Activated CD4-positive, alpha-beta T cell treated with anti-CD3 and anti-CD28 coated beads for 48 hours (primary cell): ENCODE measurements at regions not wholly inside any gene's neighbourhood (a gene's known extent, or its start where the extent isn't known, plus 50 kb on each side); places are given as distances from the start of the nearest gene placed in this dataset.
A peak's percentile ranks its signal among the peaks of the same experiment; 100 is the strongest.

Experiments used
- DNase-seq: peaks from one replicate; pipeline ENCODE4 v3.0.0-alpha.2; 2020

DNA sequence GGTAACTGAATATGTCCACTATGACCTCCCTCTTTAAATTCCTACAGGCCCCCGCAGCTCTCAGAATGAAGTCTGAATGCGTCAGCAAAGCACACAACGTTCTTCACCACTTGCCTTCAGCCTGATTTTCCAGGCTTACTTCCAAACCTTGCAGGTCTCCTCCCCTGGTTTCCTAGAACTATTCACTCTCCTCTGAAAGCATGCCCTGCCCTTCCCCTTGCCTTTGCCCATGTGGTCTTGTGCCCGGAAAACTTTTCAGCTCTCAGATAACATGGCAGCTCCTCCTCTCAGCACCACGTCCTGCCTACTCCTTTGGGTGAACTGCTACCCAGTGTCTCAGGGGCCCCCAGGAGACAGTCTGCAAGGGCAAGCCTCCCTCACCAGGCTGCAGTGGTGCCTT lies 268.5 kb upstream of the LDB2 start:
- DNase-seq: no peak

DNA sequence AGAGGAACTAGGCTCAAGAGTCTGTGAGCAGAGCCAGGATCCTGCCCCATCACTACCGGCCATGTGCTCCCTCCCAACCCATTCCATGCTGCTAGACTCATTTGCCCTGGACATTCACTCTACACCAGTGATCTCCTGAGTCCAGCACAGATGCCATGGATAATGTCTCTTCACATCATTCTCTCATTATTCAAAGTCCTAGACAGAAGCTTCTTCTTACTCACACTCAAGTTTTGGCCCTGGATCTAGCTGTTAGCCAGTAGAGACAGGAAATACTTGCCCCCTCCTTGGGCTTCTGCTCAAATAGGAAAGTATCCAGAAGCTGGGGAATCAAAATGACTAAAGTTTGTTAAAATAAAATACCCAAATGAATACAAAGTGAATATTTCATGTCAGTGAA lies 266.8 kb upstream of the LDB2 start:
- no peak for DNase-seq

DNA sequence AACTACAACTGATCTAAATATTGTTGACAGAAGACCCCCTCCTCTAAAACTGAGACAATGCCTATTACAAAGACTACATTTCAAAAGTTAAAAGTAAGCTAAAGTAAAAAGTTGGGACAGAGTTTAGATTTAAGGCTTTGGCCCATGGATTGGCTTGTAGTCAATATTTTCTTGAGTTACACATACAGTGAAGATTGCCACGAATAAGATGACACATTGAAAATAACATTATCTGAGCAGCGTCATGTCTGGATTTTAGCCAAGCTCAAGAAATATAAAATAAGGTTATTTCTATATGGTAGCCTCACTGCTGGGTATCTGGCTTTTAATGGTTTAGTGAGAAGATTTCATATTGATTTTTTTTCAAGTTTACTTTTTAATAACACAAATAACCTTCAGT lies 266.2 kb upstream of the LDB2 start:
- DNase-seq: no peak

DNA sequence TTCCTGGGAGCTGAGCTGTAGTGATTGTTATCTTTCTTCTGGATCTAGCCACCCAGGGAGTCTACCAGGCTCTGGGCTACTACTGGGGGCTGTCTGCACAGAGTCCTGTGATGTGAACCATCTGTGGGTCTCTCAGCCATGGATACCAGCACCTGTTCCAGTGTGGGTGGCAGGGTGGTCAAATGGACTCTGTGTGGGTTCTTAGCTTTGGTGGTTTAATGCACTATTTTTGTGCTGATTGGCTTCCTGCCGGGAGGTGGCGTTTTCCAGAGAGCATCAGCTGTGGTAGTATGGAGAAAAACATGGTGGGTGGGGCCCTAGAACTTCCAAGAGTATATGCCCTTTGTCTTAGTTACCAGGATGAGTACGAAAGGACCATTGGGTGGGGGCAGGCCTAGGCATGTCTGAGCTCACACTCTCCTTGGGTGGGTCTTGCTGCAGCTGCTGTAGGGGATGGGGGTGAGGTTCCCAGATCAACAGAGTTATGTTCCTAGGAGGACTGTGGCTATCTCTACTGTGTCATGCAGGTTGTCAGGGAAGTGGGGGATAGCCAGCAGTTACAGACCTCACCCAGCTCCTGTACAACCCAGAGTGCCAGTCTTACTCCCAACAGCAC lies 264.8 kb upstream of the LDB2 start:
- DNase-seq: no peak

DNA sequence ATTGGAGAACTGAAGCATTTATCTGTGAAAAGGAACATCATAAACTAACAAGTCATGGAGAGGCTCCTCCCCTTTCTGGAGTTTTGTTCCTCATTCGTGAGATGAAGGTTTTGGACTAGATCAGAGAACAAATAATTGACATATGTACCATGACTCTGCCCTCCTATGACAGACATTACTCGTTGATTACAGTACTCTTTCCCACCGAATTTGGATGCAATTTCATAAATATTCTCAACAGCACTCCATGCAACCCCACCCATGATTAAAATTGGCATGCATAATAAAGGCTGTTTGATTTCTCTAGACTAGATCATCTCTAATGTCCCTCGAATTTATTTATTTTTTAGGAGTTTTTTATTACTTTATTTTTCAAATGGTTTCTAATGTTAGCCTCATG lies 258.9 kb upstream of the LDB2 start:
- no peak for DNase-seq

DNA sequence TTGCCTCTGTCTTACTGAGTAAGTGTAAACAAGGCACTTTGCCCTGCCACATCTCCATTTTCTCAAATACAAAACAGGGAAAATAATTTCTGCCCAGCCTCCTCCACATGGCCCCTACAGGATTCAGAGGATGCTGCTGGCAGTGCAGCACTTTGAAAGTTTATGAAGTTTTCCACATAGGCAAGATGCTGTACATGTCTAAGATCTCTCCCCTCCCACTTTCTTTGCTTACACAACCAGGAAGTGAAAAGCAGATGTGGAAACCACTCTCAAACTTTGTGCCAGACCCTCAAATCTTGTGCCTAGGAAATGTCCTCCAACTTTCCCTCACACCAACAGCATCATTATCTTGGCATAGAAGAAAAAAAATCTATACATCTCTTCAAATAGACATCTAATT lies 257.0 kb upstream of the LDB2 start:
- DNase-seq: no peak

DNA sequence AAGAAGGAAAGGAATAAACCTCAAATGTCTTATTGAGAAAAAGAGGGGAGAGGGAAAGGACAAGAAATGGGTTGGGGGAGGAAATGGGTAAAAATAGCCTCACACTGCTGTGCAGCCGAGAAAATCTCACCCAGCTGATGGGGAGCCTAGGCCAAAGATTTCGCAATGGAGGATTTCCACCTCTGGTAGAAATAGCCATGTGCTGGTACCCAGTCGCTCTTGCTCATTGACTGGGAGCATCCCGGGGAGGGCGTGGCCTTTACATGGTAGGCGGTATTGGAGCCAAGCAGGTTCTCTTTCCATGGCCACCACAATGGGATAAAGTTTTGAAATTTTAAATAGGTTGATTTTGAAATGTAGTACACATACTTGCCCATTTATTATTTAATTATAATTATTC lies 255.1 kb upstream of the LDB2 start:
- no peak for DNase-seq

DNA sequence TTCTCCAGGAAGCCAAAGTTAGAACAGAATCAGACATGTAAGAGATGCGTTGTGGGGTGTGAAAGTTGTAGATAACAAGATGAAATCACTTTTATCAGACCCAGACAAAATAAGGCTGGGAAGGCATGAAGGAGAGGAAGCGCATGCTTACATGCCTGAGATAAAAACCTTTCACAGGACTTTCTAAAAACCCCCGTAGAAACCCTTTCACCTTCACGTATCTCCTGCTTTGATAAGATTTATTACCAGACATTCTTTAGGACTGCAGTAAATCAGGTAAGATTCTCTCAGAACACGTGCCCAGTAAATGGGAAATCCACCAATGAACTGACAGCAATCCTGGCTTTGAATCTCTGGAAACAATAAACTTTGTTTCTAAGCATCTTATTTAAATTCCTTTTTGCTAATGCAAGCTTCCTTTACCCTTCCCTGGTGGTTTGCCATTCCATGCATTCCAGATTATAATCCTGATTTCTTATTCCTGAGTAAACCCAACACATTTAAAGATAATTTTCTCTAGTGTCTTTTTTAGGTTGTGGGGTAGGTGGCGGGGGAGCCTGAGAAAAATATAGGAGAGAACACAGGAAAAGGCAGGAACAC lies 254.6 kb upstream of the LDB2 start:
- DNase-seq: no peak

DNA sequence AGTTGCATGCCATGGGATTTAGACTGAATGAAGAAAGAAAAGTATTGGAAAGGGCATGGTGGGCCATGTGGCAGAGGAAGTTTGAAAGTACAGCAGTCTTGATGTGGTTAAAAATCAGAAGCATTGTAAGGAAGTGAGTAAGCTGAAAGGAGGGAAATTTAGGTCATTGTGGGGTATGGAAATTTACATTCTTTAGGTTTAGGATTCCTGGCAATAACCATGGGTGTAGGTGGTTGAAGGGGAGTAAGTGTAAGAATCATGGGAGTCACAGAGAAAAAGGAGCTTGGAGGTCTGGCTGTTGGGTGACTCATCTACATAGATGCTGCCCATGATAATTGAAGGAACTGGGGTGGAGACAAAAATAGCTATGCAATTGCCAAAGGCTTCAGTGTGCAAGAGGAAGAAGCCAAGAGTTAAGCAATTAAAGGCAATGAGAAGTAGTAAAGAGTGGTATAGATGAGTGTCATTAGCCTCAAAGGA lies 243.8 kb upstream of the LDB2 start:
- DNase-seq: no peak

DNA sequence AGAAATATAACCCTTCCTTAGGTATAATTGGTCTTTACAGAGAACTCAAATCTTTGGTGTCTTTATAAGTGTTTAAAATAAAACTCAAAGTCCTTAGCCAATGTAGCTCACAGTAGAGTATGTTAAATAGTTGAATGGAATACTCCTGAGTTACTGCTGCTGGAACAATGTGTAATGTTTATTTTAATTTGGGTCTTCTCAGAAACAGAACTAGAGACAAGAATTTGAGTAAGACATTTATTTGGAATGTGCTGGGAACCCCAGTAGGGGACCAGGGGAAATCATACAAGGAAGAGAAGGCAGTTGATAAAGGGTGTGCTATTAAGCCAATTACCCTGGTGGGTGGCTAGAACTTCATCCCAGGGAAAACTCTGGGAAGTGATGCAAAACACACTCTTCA lies 240.4 kb upstream of the LDB2 start:
- DNase-seq: no peak

DNA sequence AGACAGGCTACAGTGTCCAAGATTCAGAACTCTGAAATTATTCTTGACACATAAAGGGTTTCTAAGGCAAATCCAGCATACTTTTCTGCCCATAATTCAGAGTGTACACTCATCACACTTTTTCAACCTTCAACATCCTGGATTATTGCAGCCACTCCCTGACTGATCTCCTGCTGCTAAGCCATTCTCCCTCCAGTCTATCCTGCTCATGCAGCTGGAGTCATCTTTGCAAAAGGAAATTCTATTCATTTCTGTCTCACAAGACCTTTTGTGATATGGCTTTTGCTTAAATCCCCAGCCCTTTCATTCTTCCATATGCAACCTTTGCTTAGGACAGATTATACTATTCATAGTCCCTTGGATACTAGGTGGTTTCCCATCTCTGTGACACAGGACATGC lies 236.1 kb upstream of the LDB2 start:
- no peak for DNase-seq

DNA sequence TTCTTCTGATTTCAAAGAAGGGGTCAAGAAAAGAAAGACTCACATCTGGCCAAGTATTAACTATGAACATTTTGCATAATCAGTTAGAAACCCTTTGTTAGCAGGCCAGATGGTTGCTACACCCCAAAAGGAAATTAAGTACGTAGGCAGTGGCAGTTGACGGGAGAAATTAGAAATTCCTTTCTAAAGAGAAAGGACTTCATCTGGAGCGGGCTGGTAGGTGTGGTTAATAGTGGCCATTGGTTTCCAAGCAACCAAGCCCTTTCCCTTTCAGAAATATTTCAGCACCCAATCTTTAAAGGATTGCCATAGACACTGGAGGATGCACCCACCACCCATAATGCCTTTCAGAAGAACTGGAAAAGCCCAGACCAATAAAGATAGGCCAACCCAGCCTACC lies 235.7 kb upstream of the LDB2 start:
- DNase-seq: no peak

DNA sequence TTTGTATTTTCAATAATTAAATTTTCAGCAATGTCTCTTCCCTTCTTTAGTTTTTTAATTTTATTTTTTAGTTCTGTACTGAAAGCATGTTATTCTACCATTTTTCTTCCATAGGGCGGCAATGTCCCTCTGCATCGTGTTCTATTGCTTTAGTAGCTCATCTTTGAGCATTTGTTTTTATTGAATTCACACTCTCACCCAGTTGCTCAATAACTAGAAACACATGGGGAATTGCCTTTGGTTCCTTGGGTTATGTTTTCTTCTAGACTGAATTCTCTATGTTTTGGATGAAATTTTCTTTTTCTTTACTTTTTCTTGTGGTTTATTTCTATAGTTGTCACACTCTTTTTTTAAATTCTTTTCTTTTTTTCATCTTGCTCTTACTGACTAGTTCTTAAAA lies 233.8 kb upstream of the LDB2 start:
- no peak for DNase-seq

DNA sequence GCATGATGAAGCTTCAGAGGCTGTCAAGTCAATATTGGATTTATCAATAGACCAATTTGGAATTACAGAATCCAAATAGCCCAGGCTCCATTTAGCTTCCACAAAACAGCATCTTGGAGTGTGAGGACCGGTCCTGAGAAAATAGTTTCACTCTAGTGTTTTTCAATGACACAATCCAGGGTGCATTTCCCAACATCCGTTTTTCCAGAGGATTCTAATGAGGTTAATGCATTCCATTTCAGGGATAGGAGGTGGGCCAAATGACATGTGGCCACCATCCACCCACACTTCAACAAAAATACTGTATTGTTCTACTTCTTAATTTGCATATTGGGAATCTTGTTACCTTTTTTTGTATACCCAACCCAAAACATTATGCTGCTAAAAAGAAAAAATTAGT lies 229.8 kb upstream of the LDB2 start:
- no peak for DNase-seq

DNA sequence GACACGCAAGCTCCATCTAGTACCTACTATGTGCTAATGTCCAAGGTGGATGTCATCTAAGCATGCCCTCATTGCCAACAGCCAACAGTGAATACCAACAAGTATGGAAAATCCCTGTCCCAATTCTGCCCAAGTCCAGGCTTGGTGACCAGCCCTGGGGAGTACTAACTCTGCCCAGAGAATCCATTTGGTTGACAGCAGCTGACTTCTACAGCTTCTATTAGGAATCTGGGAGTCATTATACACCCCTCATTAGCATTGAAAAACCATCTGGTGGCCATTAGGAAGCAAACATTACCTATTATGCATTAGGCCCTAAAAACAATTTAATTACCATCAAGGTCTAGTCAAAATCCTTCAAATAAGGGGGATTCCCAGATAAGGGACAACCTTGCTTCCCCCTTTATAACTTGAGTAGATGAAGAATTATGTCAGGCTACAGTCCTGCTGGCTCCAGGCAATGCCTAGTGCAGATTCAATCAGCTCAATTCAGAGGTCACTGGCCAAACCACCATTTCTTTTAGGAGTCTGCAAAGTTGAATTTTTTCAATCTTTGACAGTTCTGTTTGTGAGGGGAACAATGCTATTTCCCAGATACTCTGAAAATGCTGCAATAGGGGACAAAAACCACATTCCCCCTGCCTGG lies 228.0 kb upstream of the LDB2 start:
- no peak for DNase-seq

DNA sequence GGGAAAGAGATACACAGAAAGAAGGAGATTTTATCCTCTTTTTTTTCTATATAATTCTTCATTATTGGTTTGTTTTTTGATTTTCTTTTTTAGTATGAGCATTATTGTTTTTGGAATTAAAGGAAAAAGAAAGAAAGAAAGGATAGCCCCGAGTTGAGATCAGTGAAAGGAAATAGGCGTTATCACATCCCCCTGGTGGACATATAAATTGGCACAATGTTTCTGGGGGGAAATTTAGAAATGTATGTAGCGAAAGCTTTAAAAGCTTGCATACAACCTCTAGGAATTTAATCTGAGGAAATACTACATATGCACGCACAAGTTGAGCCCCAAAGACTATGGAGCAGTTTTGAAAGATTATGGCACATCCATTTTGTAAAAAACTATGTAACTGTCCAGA lies 226.3 kb upstream of the LDB2 start:
- no peak for DNase-seq

DNA sequence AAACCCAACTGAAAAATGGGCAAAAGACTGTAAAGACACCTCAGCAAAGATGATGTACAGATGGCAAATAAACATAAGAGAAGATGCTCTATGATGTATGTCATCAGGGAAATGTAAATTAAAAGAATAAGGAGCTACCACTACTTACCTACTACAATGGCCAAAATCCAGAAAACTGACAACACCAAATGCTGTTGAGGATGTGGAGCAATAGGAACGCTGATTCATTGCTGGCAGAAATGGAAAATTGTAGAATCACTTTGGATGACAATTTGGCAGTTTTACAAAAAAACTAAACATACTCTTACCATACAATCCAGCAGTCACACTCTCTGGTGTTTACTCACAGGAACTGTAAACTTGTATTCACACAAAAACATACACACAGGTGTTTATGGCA lies 222.3 kb upstream of the LDB2 start:
- DNase-seq: no peak

DNA sequence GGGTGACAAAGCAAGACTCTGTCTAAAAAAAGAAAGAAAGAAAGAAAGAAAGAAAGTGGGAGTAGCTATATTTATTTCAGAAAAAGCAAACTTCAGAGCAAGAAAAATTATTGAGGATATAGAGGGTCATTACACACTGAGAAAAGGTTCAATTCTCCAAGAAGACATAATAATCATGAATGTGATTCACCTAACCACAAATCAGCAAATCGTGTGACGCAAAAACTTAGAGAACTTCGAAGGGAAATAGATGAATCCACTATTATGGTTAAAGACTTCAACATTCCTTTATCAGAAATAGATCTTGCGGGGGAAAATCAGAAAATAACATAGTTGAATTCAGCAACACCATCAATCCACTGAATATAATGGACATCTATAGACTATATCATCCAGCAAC lies 219.3 kb upstream of the LDB2 start:
- no peak for DNase-seq

DNA sequence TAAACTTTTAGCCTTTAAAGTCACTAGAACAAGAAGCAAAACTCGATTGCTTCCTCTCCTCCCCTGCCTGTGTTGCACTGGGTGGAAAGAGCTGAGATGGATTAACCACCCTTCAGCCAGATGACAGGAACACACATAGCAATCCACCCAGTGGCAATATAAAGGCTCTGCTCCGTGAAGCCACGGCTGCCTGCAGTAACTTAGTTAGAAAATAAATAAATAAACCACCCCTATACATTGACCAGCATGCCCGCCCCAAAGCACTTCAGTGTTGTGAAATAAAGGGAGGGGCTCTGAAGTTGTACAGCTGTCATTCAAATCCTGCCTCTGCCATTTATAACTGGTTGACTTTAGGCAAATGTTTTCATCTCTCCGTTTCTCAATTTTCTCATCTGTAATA lies 217.1 kb upstream of the LDB2 start:
- DNase-seq: no peak

DNA sequence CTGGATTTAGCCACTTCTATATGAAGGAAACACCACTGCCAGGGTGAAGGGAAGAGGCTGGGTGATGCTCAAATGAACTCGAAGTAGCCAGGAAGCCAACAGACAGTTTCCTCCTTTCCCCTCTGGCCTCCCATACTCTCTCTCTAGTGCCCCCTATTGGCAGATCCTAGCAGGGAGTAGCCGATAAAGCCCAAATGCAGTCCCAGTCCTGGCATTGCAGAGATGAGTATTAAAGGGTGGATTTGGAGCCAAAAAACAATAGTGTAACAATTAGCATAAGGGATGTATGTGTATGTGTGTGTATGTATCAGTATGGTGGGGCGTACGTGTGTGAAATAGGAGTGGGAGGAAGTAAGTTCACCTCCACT lies 213.8 kb upstream of the LDB2 start:
- peak; percentile 12 for DNase-seq

DNA sequence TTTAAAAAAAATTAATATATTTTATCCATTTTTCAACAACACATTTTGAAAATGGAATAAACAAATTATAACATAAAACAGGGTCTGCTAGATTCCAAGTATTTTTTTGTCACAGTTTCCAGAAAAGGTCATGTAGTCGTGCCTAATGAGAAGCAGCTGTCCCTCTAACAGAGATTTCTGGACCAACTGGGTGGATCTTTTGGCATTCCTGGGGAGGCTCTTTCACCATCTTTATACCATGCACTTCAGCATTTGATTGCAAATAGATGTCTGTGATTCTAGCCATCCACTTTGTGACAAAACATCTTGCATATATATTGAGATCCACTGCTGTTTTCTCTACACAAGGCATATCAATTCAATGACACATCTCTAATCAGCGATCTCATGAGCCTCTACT lies 210.7 kb upstream of the LDB2 start:
- no peak for DNase-seq

DNA sequence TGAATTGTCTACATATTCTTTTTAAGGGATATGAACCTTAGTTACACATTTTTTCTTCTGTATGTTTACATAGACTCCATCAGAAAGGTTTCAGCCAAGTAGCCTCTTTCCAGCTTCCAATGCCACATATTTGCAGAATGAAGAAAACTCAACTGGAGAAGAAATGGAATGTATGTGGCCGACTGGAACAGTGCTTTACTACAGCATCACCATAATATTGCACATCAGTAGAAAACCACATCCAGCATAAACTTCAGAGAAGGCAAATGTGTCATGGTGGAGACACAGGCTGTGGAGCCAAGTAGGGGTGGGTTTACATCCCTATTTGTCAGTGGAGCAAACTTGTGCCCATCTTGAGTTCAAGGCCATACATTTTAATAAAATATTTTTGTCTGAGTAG lies 204.8 kb upstream of the LDB2 start:
- no peak for DNase-seq

DNA sequence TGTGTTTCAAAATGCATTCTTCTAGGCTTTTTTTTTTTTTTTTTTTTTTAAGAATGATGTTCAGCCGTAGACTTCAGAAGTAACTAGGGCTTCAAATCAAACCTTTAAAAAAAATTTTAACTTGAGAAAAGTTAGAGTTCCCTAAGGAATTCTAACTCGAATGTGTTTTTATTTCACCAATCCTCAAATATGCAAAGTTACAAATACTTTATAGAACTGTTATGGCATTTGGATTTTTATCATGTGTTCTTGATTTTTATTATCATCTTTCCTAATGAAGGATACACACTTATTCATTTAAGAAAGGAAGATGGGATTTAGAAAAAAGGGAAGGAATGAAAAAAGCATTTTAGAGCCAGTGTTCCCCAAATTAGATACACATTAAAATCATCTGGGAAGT lies 200.6 kb upstream of the LDB2 start:
- no peak for DNase-seq

DNA sequence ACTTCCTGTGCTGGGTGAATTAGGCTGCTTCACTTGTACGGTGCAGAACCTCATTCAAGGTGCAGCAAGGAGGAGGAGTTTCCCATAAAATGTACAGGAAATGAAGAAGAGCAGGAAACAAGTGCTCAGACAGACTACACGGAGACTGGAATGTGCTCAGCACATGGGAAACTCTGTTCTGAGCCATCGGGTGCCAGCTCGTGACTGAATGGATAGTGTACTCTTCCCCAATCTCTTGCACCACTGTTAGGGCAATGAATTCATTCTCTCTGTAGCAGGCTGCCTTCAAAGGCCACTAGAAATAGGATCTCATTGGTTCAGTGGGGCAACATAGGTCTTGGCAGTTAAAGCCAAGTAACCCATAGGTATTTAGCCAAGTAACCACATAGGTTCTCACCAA lies 200.0 kb upstream of the LDB2 start:
- no peak for DNase-seq

DNA sequence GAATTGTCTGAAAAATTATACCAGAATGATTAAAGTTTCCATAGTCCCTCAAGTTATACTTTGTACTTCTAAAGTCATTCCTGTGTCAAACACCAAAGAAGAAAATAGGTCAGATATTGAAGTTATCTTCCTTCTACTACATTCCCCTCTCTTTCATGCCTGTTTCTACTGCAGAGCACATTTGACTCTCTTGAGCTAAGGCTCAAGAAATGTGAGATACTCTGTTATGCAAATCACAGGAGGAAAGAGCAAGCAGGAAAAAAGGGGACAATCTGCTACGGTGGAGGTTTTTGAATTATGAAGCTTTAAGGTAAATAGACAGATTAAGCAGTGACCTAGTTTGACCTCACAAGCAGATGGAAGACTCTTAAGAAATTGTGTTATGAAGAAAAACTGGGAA lies 198.9 kb upstream of the LDB2 start:
- no peak for DNase-seq
